Upper lobe of left lung (tissue), 4 donors: ENCODE measurements at regions not wholly inside any gene's neighbourhood (a gene's known extent, or its start where the extent isn't known, plus 50 kb on each side); places are given as distances from the start of the nearest gene placed in this dataset.

Experiments used
- EP300 ChIP-seq, 4 donors: sonication (generic); formaldehyde crosslinking; IDR thresholded peaks; one replicate each; pipeline ENCODE4 v1.5.1; 2017; ENCODE audit warnings: antibody characterized with exemption in 4 of 4, control low read depth in 2 of 4
- POLR2A ChIP-seq, 4 donors: fragments of 450-650 bp; IDR thresholded peaks; one replicate each; pipeline ENCODE4 v1.5.1; 2016 to 2017; ENCODE audit warnings: antibody characterized with exemption in 4 of 4, mild to moderate bottlenecking in 2 of 4
- TF ChIP-seq, protein P1 (sequence below), 6 experiments: fragments of 450-650 bp in 4 of 6; fragments of 200-600 bp in 2 of 6; sonication (generic) in 2 of 6; IDR thresholded peaks; one replicate each; pipeline ENCODE4 v1.5.1; 2016 to 2019; ENCODE audit warnings: antibody characterized with exemption in 6 of 6

DNA sequence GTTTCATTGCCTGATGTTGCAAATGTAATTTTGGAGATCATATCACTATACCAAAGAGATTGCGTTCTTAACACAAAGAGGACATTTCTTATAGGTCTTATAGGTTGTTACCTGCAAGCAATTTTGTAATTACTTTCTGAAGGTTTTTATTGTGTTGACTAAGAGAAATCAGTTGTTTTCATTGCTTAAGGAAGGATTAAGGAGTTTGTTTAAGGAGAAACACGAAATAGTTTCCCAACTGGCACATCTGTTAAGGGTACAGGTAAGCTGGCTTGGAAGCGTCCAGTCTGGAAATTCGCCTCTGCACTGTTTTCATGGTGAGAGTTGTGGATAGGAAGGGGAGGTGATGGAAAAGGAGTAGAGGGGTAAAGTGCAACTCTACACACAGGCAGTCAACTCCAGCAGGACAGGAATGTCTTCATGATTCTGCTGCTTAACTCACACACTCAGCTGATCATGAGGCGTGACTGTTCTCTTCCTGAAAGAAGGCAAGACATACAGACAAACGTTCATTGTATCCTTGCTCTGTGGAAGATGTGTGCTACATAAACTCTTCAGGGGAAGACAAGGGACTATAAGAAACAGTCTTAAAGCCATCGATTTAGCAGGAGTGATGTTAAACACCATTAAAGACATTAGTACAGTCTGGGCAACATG is 61.4 kb upstream of the ACSL3 start:
- TF ChIP-seq, protein P1, sequence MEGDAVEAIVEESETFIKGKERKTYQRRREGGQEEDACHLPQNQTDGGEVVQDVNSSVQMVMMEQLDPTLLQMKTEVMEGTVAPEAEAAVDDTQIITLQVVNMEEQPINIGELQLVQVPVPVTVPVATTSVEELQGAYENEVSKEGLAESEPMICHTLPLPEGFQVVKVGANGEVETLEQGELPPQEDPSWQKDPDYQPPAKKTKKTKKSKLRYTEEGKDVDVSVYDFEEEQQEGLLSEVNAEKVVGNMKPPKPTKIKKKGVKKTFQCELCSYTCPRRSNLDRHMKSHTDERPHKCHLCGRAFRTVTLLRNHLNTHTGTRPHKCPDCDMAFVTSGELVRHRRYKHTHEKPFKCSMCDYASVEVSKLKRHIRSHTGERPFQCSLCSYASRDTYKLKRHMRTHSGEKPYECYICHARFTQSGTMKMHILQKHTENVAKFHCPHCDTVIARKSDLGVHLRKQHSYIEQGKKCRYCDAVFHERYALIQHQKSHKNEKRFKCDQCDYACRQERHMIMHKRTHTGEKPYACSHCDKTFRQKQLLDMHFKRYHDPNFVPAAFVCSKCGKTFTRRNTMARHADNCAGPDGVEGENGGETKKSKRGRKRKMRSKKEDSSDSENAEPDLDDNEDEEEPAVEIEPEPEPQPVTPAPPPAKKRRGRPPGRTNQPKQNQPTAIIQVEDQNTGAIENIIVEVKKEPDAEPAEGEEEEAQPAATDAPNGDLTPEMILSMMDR (IDR thresholded peaks at IDR 0.05) = no peak
- TF ChIP-seq POLR2A (IDR thresholded peaks at IDR 0.05) (no peak), EP300 (IDR thresholded peaks at IDR 0.05) (no peak)
